Glutamatergic neuron (in vitro differentiated cells): ENCODE measurements at regions not wholly inside any gene's neighbourhood (a gene's known extent, or its start where the extent isn't known, plus 50 kb on each side); places are given as distances from the start of the nearest gene placed in this dataset.

Source experiments
- DNase-seq: peaks from one replicate; pipeline ENCODE4 v3.0.0; 2022
- H3K27ac Mint-ChIP-seq: one replicate; pipeline ENCODE4 v1.8.0; 2020; ENCODE audit warnings: mild to moderate bottlenecking, mixed read lengths, inconsistent platforms; ENCODE audit not compliant: unreplicated experiment
- H3K27me3 Mint-ChIP-seq: one replicate; pipeline ENCODE4 v1.8.0; 2020; ENCODE audit warnings: mild to moderate bottlenecking, moderate library complexity, mixed read lengths, inconsistent platforms; ENCODE audit not compliant: unreplicated experiment
- H3K36me3 Mint-ChIP-seq: one replicate; pipeline ENCODE4 v1.8.0; 2020; ENCODE audit warnings: mild to moderate bottlenecking, mixed read lengths, inconsistent platforms; ENCODE audit not compliant: unreplicated experiment
- H3K4me1 Mint-ChIP-seq: one replicate; pipeline ENCODE4 v1.8.0; 2020; ENCODE audit warnings: mild to moderate bottlenecking, low read depth, mixed read lengths, inconsistent platforms; ENCODE audit not compliant: unreplicated experiment
- H3K4me3 Mint-ChIP-seq: one replicate; pipeline ENCODE4 v1.8.0; 2020; ENCODE audit warnings: mild to moderate bottlenecking, mixed read lengths, inconsistent platforms; ENCODE audit not compliant: unreplicated experiment
- H3K9me3 Mint-ChIP-seq: one replicate; pipeline ENCODE4 v1.8.0; 2020; ENCODE audit warnings: mild to moderate bottlenecking, moderate library complexity, mixed read lengths, inconsistent platforms; ENCODE audit not compliant: unreplicated experiment
- TF ChIP-seq, protein P1 (sequence below): fragments of 200-600 bp; sonication (generic); IDR thresholded peaks from one replicate; pipeline ENCODE4 v1.5.0; 2021; ENCODE audit not compliant: partially characterized antibody, unreplicated experiment

DNA sequence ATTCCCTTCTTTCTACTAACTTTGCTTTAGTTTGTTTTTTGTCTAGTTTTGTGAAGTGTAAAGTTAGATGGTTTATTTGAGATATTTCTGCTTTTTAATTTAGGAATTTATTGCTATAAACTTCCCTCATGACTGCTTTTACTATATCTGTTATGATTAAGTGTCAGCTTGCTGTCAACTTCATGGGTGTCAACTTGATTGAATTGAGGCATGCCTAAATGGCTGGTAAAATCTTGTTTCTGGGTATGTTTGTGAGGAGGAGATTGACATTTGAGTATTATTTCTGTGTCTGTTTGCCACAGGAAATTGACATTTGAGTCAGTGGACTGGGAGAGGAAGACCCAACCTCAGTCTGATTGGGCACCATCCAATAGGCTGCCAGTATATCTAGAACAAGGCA lies 1147.0 kb upstream of the EYS start:
- Mint-ChIP-seq H3K36me3 (no peaks in the 10 kb centered on the region), H3K9me3 (no peaks in the 10 kb centered on the region), H3K4me3 (no peak overlapping the region), H3K4me1 (no peaks in the 10 kb centered on the region), H3K27me3 (no peaks in the 10 kb centered on the region), H3K27ac (no peak overlapping the region)
- TF ChIP-seq, protein P1, sequence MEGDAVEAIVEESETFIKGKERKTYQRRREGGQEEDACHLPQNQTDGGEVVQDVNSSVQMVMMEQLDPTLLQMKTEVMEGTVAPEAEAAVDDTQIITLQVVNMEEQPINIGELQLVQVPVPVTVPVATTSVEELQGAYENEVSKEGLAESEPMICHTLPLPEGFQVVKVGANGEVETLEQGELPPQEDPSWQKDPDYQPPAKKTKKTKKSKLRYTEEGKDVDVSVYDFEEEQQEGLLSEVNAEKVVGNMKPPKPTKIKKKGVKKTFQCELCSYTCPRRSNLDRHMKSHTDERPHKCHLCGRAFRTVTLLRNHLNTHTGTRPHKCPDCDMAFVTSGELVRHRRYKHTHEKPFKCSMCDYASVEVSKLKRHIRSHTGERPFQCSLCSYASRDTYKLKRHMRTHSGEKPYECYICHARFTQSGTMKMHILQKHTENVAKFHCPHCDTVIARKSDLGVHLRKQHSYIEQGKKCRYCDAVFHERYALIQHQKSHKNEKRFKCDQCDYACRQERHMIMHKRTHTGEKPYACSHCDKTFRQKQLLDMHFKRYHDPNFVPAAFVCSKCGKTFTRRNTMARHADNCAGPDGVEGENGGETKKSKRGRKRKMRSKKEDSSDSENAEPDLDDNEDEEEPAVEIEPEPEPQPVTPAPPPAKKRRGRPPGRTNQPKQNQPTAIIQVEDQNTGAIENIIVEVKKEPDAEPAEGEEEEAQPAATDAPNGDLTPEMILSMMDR, result no peak
- DNase-seq, result no peak

GRCh38 chr6:66851930-66852329 lies 1144.9 kb upstream of the EYS start:
- TF ChIP-seq, protein P1, result no peak
- Mint-ChIP-seq H3K27ac (no peak overlapping the region), H3K4me1 (no peaks in the 10 kb centered on the region), H3K4me3 (no peak overlapping the region), H3K9me3 (no peaks in the 10 kb centered on the region), H3K36me3 (no peaks in the 10 kb centered on the region), H3K27me3 (no peaks in the 10 kb centered on the region)
- no peak for DNase-seq

DNA sequence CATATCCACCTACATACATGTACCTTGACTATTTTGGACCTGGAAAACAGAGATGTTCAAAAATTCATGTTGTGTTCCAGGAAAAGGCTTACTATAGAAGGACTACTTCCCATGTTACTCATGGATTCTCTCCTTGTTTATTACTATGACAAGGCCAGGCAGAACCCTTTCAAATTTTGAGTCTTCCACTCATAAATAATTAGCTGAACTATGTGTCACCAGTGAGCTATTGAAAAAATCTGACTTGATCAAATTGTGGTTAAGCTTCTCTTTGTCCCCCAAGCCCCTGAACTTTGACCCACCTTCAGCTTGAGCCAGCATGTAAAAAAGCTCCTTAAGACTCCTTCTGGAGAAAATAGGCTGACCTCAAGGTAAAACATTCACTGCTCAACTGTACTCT lies 1142.8 kb upstream of the EYS start:
- no peak for DNase-seq
- TF ChIP-seq, protein P1, result no peak
- no peak overlapping the region for H3K27ac Mint-ChIP-seq
- H3K4me3 Mint-ChIP-seq, result no peak overlapping the region
- H3K27me3 Mint-ChIP-seq, result no peaks in the 10 kb centered on the region
- no peaks in the 10 kb centered on the region for H3K4me1 Mint-ChIP-seq
- no peaks in the 10 kb centered on the region for H3K9me3 Mint-ChIP-seq
- no peaks in the 10 kb centered on the region for H3K36me3 Mint-ChIP-seq

DNA sequence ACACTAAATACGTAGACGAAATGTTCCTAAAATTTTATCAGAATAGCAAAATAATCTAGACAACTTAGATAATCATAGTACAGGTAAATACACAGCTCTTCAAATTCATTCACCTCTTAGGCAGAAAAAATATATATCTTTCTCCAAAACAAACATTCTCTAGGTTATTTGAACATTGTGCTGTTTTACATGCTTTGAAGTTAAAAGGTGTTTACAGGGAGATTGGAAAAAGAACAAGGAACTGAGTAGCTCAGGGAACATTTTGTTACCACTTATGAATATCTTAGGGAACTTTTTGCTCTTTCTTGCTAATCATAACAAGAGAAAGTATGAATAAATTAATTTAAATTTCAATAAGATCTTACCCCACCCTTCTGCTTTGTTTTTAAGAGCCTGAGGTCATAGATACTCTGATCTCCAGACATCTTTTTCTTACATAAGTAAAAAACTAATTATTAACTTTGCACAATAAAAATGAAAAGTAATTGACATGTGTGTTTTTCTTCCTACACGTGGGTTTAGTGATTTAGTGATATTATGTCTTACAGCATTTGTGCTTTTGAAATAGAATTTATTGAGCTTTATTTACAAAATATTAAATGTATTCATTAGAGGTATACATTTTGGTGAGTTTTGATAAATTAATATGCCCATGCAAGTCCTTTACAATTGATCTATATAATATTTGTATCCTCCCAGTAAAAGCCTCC lies 1141.4 kb upstream of the EYS start:
- no peaks in the 10 kb centered on the region for H3K27me3 Mint-ChIP-seq
- no peaks in the 10 kb centered on the region for H3K9me3 Mint-ChIP-seq
- no peak for DNase-seq
- TF ChIP-seq, protein P1, result no peak
- H3K4me3 Mint-ChIP-seq, result no peak overlapping the region
- no peaks in the 10 kb centered on the region for H3K36me3 Mint-ChIP-seq
- H3K4me1 Mint-ChIP-seq, result no peaks in the 10 kb centered on the region
- no peak overlapping the region for H3K27ac Mint-ChIP-seq

DNA sequence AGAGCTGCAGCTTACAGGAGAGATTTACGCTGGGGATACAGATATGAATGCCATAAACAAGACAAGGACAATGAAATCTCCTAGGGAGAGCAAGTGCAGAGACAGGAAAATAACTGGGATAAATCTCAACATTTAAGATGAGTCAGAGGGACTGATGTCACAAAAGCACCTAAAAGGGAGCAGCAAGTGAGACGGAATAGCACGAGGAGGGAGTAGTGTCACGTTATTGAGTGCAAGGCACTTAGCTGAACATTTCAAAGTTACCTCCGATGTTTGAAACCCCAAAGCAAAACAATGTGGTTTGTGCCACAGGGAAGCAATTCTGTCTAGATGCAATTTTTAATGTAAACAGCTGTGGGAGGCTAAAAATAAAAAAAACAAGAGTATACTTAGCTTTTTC lies 1131.7 kb upstream of the EYS start:
- Mint-ChIP-seq H3K27ac (no peak overlapping the region), H3K4me1 (no peaks in the 10 kb centered on the region), H3K9me3 (no peaks in the 10 kb centered on the region), H3K36me3 (no peaks in the 10 kb centered on the region), H3K27me3 (no peaks in the 10 kb centered on the region), H3K4me3 (no peak overlapping the region)
- TF ChIP-seq, protein P1, result no peak
- no peak for DNase-seq
